OCI-LY3 (cell line): ENCODE measurements at regions not wholly inside any gene's neighbourhood (a gene's known extent, or its start where the extent isn't known, plus 50 kb on each side); places are given as distances from the start of the nearest gene placed in this dataset.

Experiments
- EZH2phosphoT487 ChIP-seq: fragments of 200-600 bp; shearing (Covaris generic); IDR thresholded peaks from 2 replicates; pipeline ENCODE4 v1.6.1; 2018; ENCODE audit warnings: antibody characterized with exemption, mixed run types, low read depth
- TF ChIP-seq, protein P1 (sequence below): fragments of 200-600, 300-600 bp; sonication (generic); IDR thresholded peaks from 2 replicates; pipeline ENCODE4 v1.5.1; 2014; ENCODE audit warnings: antibody characterized with exemption, low read length, low read depth

DNA sequence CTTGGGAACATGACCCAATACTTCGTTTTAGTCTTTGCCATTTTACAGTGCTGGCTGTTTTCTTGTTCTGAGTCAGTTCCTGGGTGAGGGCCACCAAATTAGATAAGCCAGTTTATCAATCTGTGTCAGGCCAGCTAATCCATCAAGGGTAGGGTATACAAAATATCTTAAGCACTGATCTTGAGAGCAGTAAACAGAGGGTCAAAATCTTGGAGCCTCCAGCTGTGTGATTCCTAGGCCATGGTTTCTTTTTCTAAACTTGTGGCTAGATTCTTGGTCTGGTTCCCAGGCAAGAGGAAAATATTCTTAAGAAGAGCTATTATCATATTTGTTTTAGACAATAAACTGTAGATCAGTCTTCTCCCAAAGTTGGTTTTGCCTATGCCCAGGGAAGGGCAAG, 1396.6 kb upstream of the PABPC4L start:
- TF ChIP-seq, protein P1, sequence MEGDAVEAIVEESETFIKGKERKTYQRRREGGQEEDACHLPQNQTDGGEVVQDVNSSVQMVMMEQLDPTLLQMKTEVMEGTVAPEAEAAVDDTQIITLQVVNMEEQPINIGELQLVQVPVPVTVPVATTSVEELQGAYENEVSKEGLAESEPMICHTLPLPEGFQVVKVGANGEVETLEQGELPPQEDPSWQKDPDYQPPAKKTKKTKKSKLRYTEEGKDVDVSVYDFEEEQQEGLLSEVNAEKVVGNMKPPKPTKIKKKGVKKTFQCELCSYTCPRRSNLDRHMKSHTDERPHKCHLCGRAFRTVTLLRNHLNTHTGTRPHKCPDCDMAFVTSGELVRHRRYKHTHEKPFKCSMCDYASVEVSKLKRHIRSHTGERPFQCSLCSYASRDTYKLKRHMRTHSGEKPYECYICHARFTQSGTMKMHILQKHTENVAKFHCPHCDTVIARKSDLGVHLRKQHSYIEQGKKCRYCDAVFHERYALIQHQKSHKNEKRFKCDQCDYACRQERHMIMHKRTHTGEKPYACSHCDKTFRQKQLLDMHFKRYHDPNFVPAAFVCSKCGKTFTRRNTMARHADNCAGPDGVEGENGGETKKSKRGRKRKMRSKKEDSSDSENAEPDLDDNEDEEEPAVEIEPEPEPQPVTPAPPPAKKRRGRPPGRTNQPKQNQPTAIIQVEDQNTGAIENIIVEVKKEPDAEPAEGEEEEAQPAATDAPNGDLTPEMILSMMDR, result no peak
- TF ChIP-seq EZH2phosphoT487, result no peak
